ENCODE measurements at regions not wholly inside any gene's neighbourhood (a gene's known extent, or its start where the extent isn't known, plus 50 kb on each side); places are given as distances from the start of the nearest gene placed in this dataset.

- no TSS peak for BruUV-seq (replicated peaks)
- ChIA-PET POLR2A (interaction anchor here (0.7 kb wide), 1 partner anchor 11 kb away, joined by 3 read pairs; no protein-coding TSS in a partner anchor), CTCF (ENCODE audit: unreplicated experiment) (no interaction called here)
- no peaks in the 10 kb centered on the region for H3K9me2 ChIP-seq (ENCODE audit: insufficient read depth, low read length)
- no peak overlapping the region for H3K4me3 ChIP-seq (ENCODE audit: low read depth, low read length, poor library complexity, severe bottlenecking)
- H3K9me3 ChIP-seq (ENCODE audit: low read length), result no peaks in the 10 kb centered on the region
- H4K20me1 ChIP-seq (ENCODE audit: insufficient read depth, low read length), result no peaks in the 10 kb centered on the region
- no peak overlapping the region for H3K4me2 ChIP-seq (ENCODE audit: low read length)
- TF ChIP-seq EZH2phosphoT487 (IDR thresholded peaks at IDR 0.05; ENCODE audit: borderline replicate concordance, low read depth, low read length) (no peak), CTCF (conservative IDR thresholded peaks at IDR 0.05; ENCODE audit: low read length) (no peak)
- no peak for DNase-seq (ENCODE audit: low spot score)
- H3K4me1 ChIP-seq (ENCODE audit: insufficient read depth, low read length, poor library complexity, severe bottlenecking), result no peaks in the 10 kb centered on the region
- intact Hi-C loops (cut with micrococcal nuclease; ENCODE audit: unreplicated experiment), result no loop called here
- H3K79me2 ChIP-seq (ENCODE audit: insufficient read depth, low read depth, low read length), result no peaks in the 10 kb centered on the region
- no peak overlapping the region for H2AFZ ChIP-seq (ENCODE audit: low read length)
- no peaks in the 10 kb centered on the region for H3K36me3 ChIP-seq (ENCODE audit: insufficient read depth, low read length)
- no peak overlapping the region for H3K27ac ChIP-seq (ENCODE audit: low read depth, low read length, poor library complexity, severe bottlenecking)
Measured at GRCh38 chr13:84553227-84553626, 671.0 kb upstream of the SLITRK1 start.

- Histone ChIP-seq H3K79me2 (ENCODE audit: insufficient read depth, low read depth, low read length) (no peaks in the 10 kb centered on the region), H4K20me1 (ENCODE audit: insufficient read depth, low read length) (no peaks in the 10 kb centered on the region), H3K4me2 (ENCODE audit: low read length) (no peak overlapping the region), H3K4me1 (ENCODE audit: insufficient read depth, low read length, poor library complexity, severe bottlenecking) (no peaks in the 10 kb centered on the region), H3K4me3 (ENCODE audit: low read depth, low read length, poor library complexity, severe bottlenecking) (no peak overlapping the region), H3K27ac (ENCODE audit: low read depth, low read length, poor library complexity, severe bottlenecking) (no peak overlapping the region), H3K9me2 (ENCODE audit: insufficient read depth, low read length) (no peaks in the 10 kb centered on the region), H3K36me3 (ENCODE audit: insufficient read depth, low read length) (no peaks in the 10 kb centered on the region), H2AFZ (ENCODE audit: low read length) (no peak overlapping the region), H3K9me3 (ENCODE audit: low read length) (no peaks in the 10 kb centered on the region)
- ChIA-PET POLR2A (no interaction called here), CTCF (ENCODE audit: unreplicated experiment) (no interaction called here)
- intact Hi-C loops (cut with micrococcal nuclease; ENCODE audit: unreplicated experiment), result no loop called here
- no peak for DNase-seq (ENCODE audit: low spot score)
- no TSS peak for BruUV-seq (replicated peaks)
- TF ChIP-seq EZH2phosphoT487 (IDR thresholded peaks at IDR 0.05; ENCODE audit: borderline replicate concordance, low read depth, low read length) (no peak), CTCF (conservative IDR thresholded peaks at IDR 0.05; ENCODE audit: low read length) (no peak)
Measured at GRCh38 chr13:84543962-84544361, 661.7 kb upstream of the SLITRK1 start.

- intact Hi-C loops (cut with micrococcal nuclease; ENCODE audit: unreplicated experiment), result no loop called here
- Histone ChIP-seq H3K36me3 (ENCODE audit: insufficient read depth, low read length) (no peaks in the 10 kb centered on the region), H4K20me1 (ENCODE audit: insufficient read depth, low read length) (no peaks in the 10 kb centered on the region), H3K27ac (ENCODE audit: low read depth, low read length, poor library complexity, severe bottlenecking) (no peak overlapping the region), H3K4me2 (ENCODE audit: low read length) (no peak overlapping the region), H3K9me2 (ENCODE audit: insufficient read depth, low read length) (no peaks in the 10 kb centered on the region), H3K79me2 (ENCODE audit: insufficient read depth, low read depth, low read length) (no peaks in the 10 kb centered on the region), H3K4me3 (ENCODE audit: low read depth, low read length, poor library complexity, severe bottlenecking) (no peak overlapping the region), H3K9me3 (ENCODE audit: low read length) (no peaks in the 10 kb centered on the region), H2AFZ (ENCODE audit: low read length) (no peak overlapping the region), H3K4me1 (ENCODE audit: insufficient read depth, low read length, poor library complexity, severe bottlenecking) (no peaks in the 10 kb centered on the region)
- no TSS peak for BruUV-seq (replicated peaks)
- CTCF ChIA-PET (ENCODE audit: unreplicated experiment), result no interaction called here
- no peak for TF ChIP-seq CTCF (conservative IDR thresholded peaks at IDR 0.05; ENCODE audit: low read length)
- no peak for TF ChIP-seq EZH2phosphoT487 (IDR thresholded peaks at IDR 0.05; ENCODE audit: borderline replicate concordance, low read depth, low read length)
- no peak for DNase-seq (ENCODE audit: low spot score)
- POLR2A ChIA-PET, result interaction anchor here (0.6 to 0.8 kb wide), 2 partner anchors 11 to 22 kb away, joined by 3 read pairs; no protein-coding TSS in a partner anchor
Measured at GRCh38 chr13:84542348-84542747, 660.1 kb upstream of the SLITRK1 start.
